Endothelial cell of umbilical vein (primary cell): ENCODE measurements at regions not wholly inside any gene's neighbourhood (a gene's known extent, or its start where the extent isn't known, plus 50 kb on each side); places are given as distances from the start of the nearest gene placed in this dataset.

Experiments used
- BruUV-seq: library from RNA; stranded (reverse); fragments of 400-500 nt; replicated peaks from 2 replicates; lab custom pipeline; 2021; lab: Mats Ljungman, UMichigan
- CTCF ChIA-PET: fragments of 300-600, 350-600 bp; sonication (Branson Sonifier 250); formaldehyde crosslinking; loops from one replicate; lab custom pipeline; 2021; ENCODE audit warnings: antibody characterized with exemption, inconsistent platforms; lab: Charles Lee
- POLR2A ChIA-PET: fragments of 300-600, 350-600 bp; sonication (Branson Sonifier 250); formaldehyde crosslinking; loops from one replicate; lab custom pipeline; 2021; ENCODE audit warnings: antibody characterized with exemption, inconsistent platforms; lab: Charles Lee
- DNase-seq: peaks from one replicate; pipeline ENCODE4 v3.0.0-alpha.2; 2011; ENCODE audit warnings: low read depth, low spot score
- FAIRE-seq: peaks from 2 replicates; lab custom pipeline; 2011; peaks lifted over from hg19 to GRCh38; lab: Jason Lieb, UNC
- H2AFZ ChIP-seq: 2 replicates; pipeline ENCODE4 v1.6.0; 2012; ENCODE audit warnings: low read depth, low read length, control low read depth, inconsistent platforms
- H3K27ac ChIP-seq: 2 replicates; pipeline ENCODE4 v1.5.1; 2011; ENCODE audit warnings: low read depth, mild to moderate bottlenecking, control low read depth, low read length, moderate library complexity; ENCODE audit not compliant: insufficient read depth
- H3K27me3 ChIP-seq, 2 experiments: 2 replicates each; pipeline versions ENCODE4 v1.6.0 to v1.6.1; 2011; ENCODE audit warnings: low read length in 2 of 2, mixed read lengths in 1 of 2; ENCODE audit not compliant: control insufficient read depth in 2 of 2, insufficient read depth in 2 of 2
- H3K36me3 ChIP-seq, 2 experiments: 2 replicates in 1 of 2; 3 replicates in 1 of 2; pipeline ENCODE4 v1.5.1; 2011; ENCODE audit warnings: low read length in 2 of 2, mild to moderate bottlenecking in 1 of 2, moderate library complexity in 1 of 2; ENCODE audit not compliant: control insufficient read depth in 2 of 2, insufficient read depth in 2 of 2; ENCODE audit errors: extremely low read depth in 1 of 2
- H3K4me1 ChIP-seq: 3 replicates; pipeline ENCODE4 v1.5.1; 2011; ENCODE audit warnings: mild to moderate bottlenecking, low read length; ENCODE audit not compliant: control insufficient read depth, insufficient read depth; ENCODE audit errors: extremely low read depth
- H3K4me2 ChIP-seq: 2 replicates; pipeline ENCODE4 v1.6.1; 2011; ENCODE audit warnings: low read length, control low read depth, mixed read lengths; ENCODE audit not compliant: insufficient read depth
- H3K4me3 ChIP-seq, 3 experiments: fragments of 200-600 bp in 1 of 3; sonication (generic), shearing (Covaris generic) in 1 of 3; replicated peaks in 1 of 3; 2 replicates each; pipeline ENCODE4 v1.5.1; 2011 to 2016; ENCODE audit warnings: control low read depth in 3 of 3, low read length in 3 of 3, mild to moderate bottlenecking in 2 of 3, inconsistent platforms in 1 of 3, low read depth in 1 of 3, moderate library complexity in 1 of 3; ENCODE audit not compliant: insufficient read depth in 1 of 3
- H3K79me2 ChIP-seq: 2 replicates; pipeline ENCODE4 v1.6.0; 2012; ENCODE audit warnings: low read length, inconsistent platforms; ENCODE audit not compliant: control insufficient read depth, insufficient read depth
- H3K9ac ChIP-seq: replicated peaks from 2 replicates; pipeline ENCODE3; 2011; ENCODE audit warnings: low read length, control low read depth; ENCODE audit not compliant: insufficient read depth; ENCODE audit errors: extremely low read depth
- H3K9me1 ChIP-seq: replicated peaks from 3 replicates; pipeline ENCODE4 v1.6.0; 2011; ENCODE audit warnings: mild to moderate bottlenecking, low read length; ENCODE audit not compliant: control insufficient read depth, insufficient read depth; ENCODE audit errors: extremely low read depth
- H3K9me3 ChIP-seq: replicated peaks from 2 replicates; pipeline ENCODE4 v1.5.1; 2012; ENCODE audit warnings: low read length, inconsistent platforms; ENCODE audit not compliant: control insufficient read depth, insufficient read depth
- H4K20me1 ChIP-seq: replicated peaks from 2 replicates; pipeline ENCODE3; 2011; ENCODE audit warnings: mild to moderate bottlenecking, low read length; ENCODE audit not compliant: control insufficient read depth, insufficient read depth; ENCODE audit errors: extremely low read depth
- CTCF ChIP-seq, 2 donors: IDR thresholded peaks; 1 replicate in 1 of 2; 2 replicates in 1 of 2; pipeline ENCODE4 v1.5.1; 2011; ENCODE audit warnings: low read length in 2 of 2, mild to moderate bottlenecking in 2 of 2, moderate library complexity in 2 of 2, control low read depth in 1 of 2, inconsistent platforms in 1 of 2, low read depth in 1 of 2; ENCODE audit not compliant: insufficient read depth in 1 of 2; ENCODE audit errors: extremely low read depth in 1 of 2
- EZH2 ChIP-seq: IDR thresholded peaks from 2 replicates; pipeline ENCODE4 v1.6.1; 2012; ENCODE audit warnings: borderline replicate concordance, low read depth, mild to moderate bottlenecking, moderate library complexity, low read length, inconsistent platforms; ENCODE audit not compliant: severe bottlenecking
- FOS ChIP-seq: IDR thresholded peaks from 2 replicates; pipeline ENCODE4 v1.6.1; 2011; ENCODE audit warnings: mild to moderate bottlenecking, low read length, moderate library complexity, borderline replicate concordance; ENCODE audit not compliant: insufficient read depth
- GATA2 ChIP-seq: IDR thresholded peaks from 2 replicates; pipeline ENCODE4 v1.7.0; 2011; ENCODE audit warnings: low read depth, mild to moderate bottlenecking, moderate library complexity, mixed read lengths, low read length; ENCODE audit not compliant: insufficient read length, insufficient read depth
- JUN ChIP-seq: IDR thresholded peaks from 2 replicates; pipeline ENCODE4 v1.6.1; 2011; ENCODE audit warnings: borderline replicate concordance, low read depth; ENCODE audit not compliant: insufficient read length, insufficient read depth
- MAX ChIP-seq: IDR thresholded peaks from 2 replicates; pipeline ENCODE4 v1.6.1; 2011; ENCODE audit not compliant: insufficient read depth, insufficient read length
- MYC ChIP-seq: IDR thresholded peaks from one replicate; pipeline ENCODE4 v1.6.1; 2011; ENCODE audit warnings: mild to moderate bottlenecking, low read depth, low read length
- POLR2A ChIP-seq: IDR thresholded peaks from 2 replicates; pipeline ENCODE4 v1.6.1; 2012; ENCODE audit warnings: low read depth, mild to moderate bottlenecking, control low read depth, low read length
- POLR2AphosphoS5 ChIP-seq: IDR thresholded peaks from 2 replicates; pipeline ENCODE4 v1.6.1; 2012; ENCODE audit warnings: low read depth, mild to moderate bottlenecking, control low read depth, low read length, moderate library complexity; ENCODE audit not compliant: insufficient read depth
- dilution Hi-C: fragments of 300-500 bp; cut with MboI; formaldehyde crosslinking; loops from one replicate; pipeline ENCODE4 v1.15.0; 2019; ENCODE audit warnings: low sequenced_read_pairs; ENCODE audit not compliant: extremely low pct_ligation_motif_present
- intact Hi-C: fragments of 100-400 bp; cut with micrococcal nuclease; formaldehyde crosslinking; loops from one replicate; pipeline ENCODE4 v1.10.0; 2022

GRCh38 chr15:70284438-70285214 is 186.9 kb upstream of the TLE3 start:
- BruUV-seq, result no TSS peak
- Histone ChIP-seq H4K20me1 (no peaks in the 10 kb centered on the region), H3K4me1 (no peaks in the 10 kb centered on the region), H3K9me1 (no peaks in the 10 kb centered on the region), H3K79me2 (no peaks in the 10 kb centered on the region), H3K9ac (no peak overlapping the region), H3K4me3 (no peak overlapping the region), H2AFZ (no peak overlapping the region), H3K27me3 (no peaks in the 10 kb centered on the region), H3K27ac (no peak overlapping the region), H3K9me3 (no peaks in the 10 kb centered on the region), H3K36me3 (no peaks in the 10 kb centered on the region), H3K4me2 (no peak overlapping the region)
- TF ChIP-seq GATA2 (no peak), FOS (no peak), MYC (no peak), MAX (no peak), CTCF (IDR thresholded peaks at IDR 0.05; ENCODE audit: extremely low read depth in 1 of 2, insufficient read depth in 1 of 2, low read depth in 1 of 2, low read length in 2 of 2) (no peak), POLR2A (no peak), POLR2AphosphoS5 (no peak), JUN (no peak), EZH2 (no peak)
- intact Hi-C loops, result no loop called here
- dilution Hi-C loops, result no loop called here
- FAIRE-seq (no peak), DNase-seq (no peak)
- POLR2A ChIA-PET, result no interaction called here
- CTCF ChIA-PET, result no interaction called here
